ENCODE measurements at regions not wholly inside any gene's neighbourhood (a gene's known extent, or its start where the extent isn't known, plus 50 kb on each side); places are given as distances from the start of the nearest gene placed in this dataset.

DNA sequence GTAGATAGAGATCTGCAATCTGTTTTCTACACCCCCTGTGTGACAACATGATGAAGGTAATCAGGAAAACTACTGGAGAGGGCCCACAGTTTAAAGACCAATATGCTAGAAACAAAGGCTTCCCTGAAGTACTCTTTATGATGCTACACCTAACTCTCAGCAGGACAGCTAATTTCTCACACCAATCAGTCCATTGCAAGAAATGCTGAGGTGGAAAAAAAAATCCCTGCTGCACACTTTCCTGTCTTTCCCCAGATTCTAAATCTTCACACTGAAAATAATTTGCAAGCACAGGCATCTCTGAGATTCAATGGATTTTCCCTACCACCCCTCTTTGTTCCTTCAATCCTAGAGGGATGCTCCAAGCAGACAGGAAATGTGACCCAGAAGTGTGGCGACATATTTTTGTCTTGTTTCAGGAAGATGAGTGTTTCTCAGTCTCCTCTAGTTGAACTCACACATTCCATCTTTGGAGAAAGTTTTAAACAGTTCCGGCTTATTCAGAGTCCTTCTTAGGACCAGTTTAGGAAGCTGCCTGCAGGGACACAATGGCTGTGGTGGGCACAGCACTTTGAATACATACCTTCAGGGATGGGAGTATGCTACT is 671.6 kb downstream of the DIAPH3 start:
- TF ChIP-seq EZH2phosphoT487 (IDR thresholded peaks at IDR 0.05; ENCODE audit: borderline replicate concordance) = no peak
- TF ChIP-seq, protein P1, sequence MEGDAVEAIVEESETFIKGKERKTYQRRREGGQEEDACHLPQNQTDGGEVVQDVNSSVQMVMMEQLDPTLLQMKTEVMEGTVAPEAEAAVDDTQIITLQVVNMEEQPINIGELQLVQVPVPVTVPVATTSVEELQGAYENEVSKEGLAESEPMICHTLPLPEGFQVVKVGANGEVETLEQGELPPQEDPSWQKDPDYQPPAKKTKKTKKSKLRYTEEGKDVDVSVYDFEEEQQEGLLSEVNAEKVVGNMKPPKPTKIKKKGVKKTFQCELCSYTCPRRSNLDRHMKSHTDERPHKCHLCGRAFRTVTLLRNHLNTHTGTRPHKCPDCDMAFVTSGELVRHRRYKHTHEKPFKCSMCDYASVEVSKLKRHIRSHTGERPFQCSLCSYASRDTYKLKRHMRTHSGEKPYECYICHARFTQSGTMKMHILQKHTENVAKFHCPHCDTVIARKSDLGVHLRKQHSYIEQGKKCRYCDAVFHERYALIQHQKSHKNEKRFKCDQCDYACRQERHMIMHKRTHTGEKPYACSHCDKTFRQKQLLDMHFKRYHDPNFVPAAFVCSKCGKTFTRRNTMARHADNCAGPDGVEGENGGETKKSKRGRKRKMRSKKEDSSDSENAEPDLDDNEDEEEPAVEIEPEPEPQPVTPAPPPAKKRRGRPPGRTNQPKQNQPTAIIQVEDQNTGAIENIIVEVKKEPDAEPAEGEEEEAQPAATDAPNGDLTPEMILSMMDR (conservative IDR thresholded peaks at IDR 0.05; ENCODE audit: low read length) = no peak
- no peak overlapping the region for H3K4me3 ChIP-seq (ENCODE audit: low read length, poor library complexity, severe bottlenecking)
- H3K27me3 ChIP-seq (ENCODE audit: insufficient read depth, low read length, poor library complexity, severe bottlenecking) = no peaks in the 10 kb centered on the region
- no peaks in the 10 kb centered on the region for H3K79me2 ChIP-seq (ENCODE audit: insufficient read depth, low read length)
- no peaks in the 10 kb centered on the region for H3F3A ChIP-seq (ENCODE audit: low read depth)
- no peaks in the 10 kb centered on the region for H3K9me2 ChIP-seq (replicated peaks; ENCODE audit: low read depth, low read length)
- no peak overlapping the region for H2AFZ ChIP-seq (ENCODE audit: low read length)
- H3K4me1 ChIP-seq (ENCODE audit: insufficient read depth, low read length, poor library complexity, severe bottlenecking) = no peaks in the 10 kb centered on the region
- no peaks in the 10 kb centered on the region for H4K20me1 ChIP-seq (ENCODE audit: insufficient read depth, low read length, poor library complexity, severe bottlenecking)
- H3K4me2 ChIP-seq (ENCODE audit: low read depth, low read length, poor library complexity, severe bottlenecking) = no peak overlapping the region
- no peaks in the 10 kb centered on the region for H3K36me3 ChIP-seq (ENCODE audit: insufficient read depth, low read length)
- H3K9me3 ChIP-seq (ENCODE audit: insufficient read depth, low read depth, low read length) = no peaks in the 10 kb centered on the region
- H3K9ac ChIP-seq (ENCODE audit: low read depth, low read length, poor library complexity, severe bottlenecking) = no peak overlapping the region

DNA sequence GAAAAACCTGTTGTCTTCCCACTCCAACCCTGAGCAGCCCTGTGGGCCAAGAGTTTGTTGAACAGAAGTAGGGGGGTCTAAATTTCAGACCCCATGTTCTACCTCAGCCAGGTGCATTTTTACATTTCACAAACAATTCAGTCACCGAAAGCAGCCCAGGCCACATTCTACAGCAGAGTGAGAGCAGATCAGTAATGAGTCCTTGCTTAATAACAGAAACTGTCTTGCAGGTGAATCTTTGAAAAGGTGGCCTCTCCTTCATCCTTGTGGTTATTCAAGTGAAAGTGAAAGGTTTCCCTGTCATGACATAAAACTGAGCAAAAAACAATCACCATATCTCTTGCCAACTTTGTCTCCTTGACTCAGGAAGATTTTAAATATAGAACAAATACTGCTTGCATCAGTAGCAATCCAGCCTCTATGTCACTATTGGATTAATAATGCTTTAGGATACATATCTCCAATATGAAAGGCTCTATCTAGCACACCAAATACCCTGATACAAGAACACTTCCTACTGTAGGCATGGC is 670.2 kb downstream of the DIAPH3 start:
- H3K4me3 ChIP-seq (ENCODE audit: low read length, poor library complexity, severe bottlenecking) = no peak overlapping the region
- no peak overlapping the region for H3K9ac ChIP-seq (ENCODE audit: low read depth, low read length, poor library complexity, severe bottlenecking)
- H3K4me2 ChIP-seq (ENCODE audit: low read depth, low read length, poor library complexity, severe bottlenecking) = no peak overlapping the region
- H2AFZ ChIP-seq (ENCODE audit: low read length) = no peak overlapping the region
- H3K27me3 ChIP-seq (ENCODE audit: insufficient read depth, low read length, poor library complexity, severe bottlenecking) = no peaks in the 10 kb centered on the region
- no peaks in the 10 kb centered on the region for H3K36me3 ChIP-seq (ENCODE audit: insufficient read depth, low read length)
- TF ChIP-seq EZH2phosphoT487 (IDR thresholded peaks at IDR 0.05; ENCODE audit: borderline replicate concordance) = no peak
- TF ChIP-seq, protein P1 (conservative IDR thresholded peaks at IDR 0.05; ENCODE audit: low read length) = no peak
- no peaks in the 10 kb centered on the region for H3K79me2 ChIP-seq (ENCODE audit: insufficient read depth, low read length)
- H3K9me3 ChIP-seq (ENCODE audit: insufficient read depth, low read depth, low read length) = no peaks in the 10 kb centered on the region
- no peaks in the 10 kb centered on the region for H3F3A ChIP-seq (ENCODE audit: low read depth)
- no peaks in the 10 kb centered on the region for H4K20me1 ChIP-seq (ENCODE audit: insufficient read depth, low read length, poor library complexity, severe bottlenecking)
- no peaks in the 10 kb centered on the region for H3K9me2 ChIP-seq (replicated peaks; ENCODE audit: low read depth, low read length)
- no peaks in the 10 kb centered on the region for H3K4me1 ChIP-seq (ENCODE audit: insufficient read depth, low read length, poor library complexity, severe bottlenecking)

DNA sequence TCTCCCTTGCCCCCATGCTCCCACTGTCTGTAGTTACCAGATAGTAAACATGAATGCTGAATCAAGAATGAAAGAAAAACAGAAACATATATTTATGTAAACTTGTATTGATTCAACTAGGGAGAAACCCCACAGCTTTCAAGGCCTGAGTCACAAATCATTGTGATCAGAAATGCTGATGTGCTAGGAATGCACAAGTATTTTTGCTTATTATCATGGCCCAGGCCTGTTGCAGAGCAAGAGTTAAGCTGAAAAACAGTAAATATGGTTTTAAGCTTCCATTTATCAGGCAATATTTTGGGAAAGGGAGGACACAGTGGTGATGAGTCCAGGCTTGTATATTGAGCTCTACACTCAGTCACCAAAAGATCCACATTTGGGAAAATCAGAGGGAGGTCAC is 669.6 kb downstream of the DIAPH3 start:
- no peaks in the 10 kb centered on the region for H3K36me3 ChIP-seq (ENCODE audit: insufficient read depth, low read length)
- no peaks in the 10 kb centered on the region for H3F3A ChIP-seq (ENCODE audit: low read depth)
- no peak overlapping the region for H3K4me3 ChIP-seq (ENCODE audit: low read length, poor library complexity, severe bottlenecking)
- H2AFZ ChIP-seq (ENCODE audit: low read length) = no peak overlapping the region
- H3K9ac ChIP-seq (ENCODE audit: low read depth, low read length, poor library complexity, severe bottlenecking) = no peak overlapping the region
- H3K9me3 ChIP-seq (ENCODE audit: insufficient read depth, low read depth, low read length) = no peaks in the 10 kb centered on the region
- no peaks in the 10 kb centered on the region for H4K20me1 ChIP-seq (ENCODE audit: insufficient read depth, low read length, poor library complexity, severe bottlenecking)
- H3K4me2 ChIP-seq (ENCODE audit: low read depth, low read length, poor library complexity, severe bottlenecking) = no peak overlapping the region
- no peak for TF ChIP-seq EZH2phosphoT487 (IDR thresholded peaks at IDR 0.05; ENCODE audit: borderline replicate concordance)
- TF ChIP-seq, protein P1 (conservative IDR thresholded peaks at IDR 0.05; ENCODE audit: low read length) = no peak
- no peaks in the 10 kb centered on the region for H3K27me3 ChIP-seq (ENCODE audit: insufficient read depth, low read length, poor library complexity, severe bottlenecking)
- H3K9me2 ChIP-seq (replicated peaks; ENCODE audit: low read depth, low read length) = no peaks in the 10 kb centered on the region
- H3K4me1 ChIP-seq (ENCODE audit: insufficient read depth, low read length, poor library complexity, severe bottlenecking) = no peaks in the 10 kb centered on the region
- H3K79me2 ChIP-seq (ENCODE audit: insufficient read depth, low read length) = no peaks in the 10 kb centered on the region
